ENCODE measurements at regions not wholly inside any gene's neighbourhood (a gene's known extent, or its start where the extent isn't known, plus 50 kb on each side); places are given as distances from the start of the nearest gene placed in this dataset.

GRCh38 chr21:33152732-33153130, 77.0 kb upstream of the IFNAR2 start:
- no peak overlapping the region for H3K27ac ChIP-seq (ENCODE audit: low read depth, low read length)
- CTCF ChIA-PET, result interaction anchor here (1.5 kb wide), 1 partner anchor 25 kb away, joined by 3 read pairs; no protein-coding TSS in a partner anchor
- H3K9me3 ChIP-seq (ENCODE audit: control insufficient read depth, insufficient read depth, low read length), result no peaks in the 10 kb centered on the region
- DNase-seq (ENCODE audit: low read depth, low spot score), result no peak
- H3K27me3 ChIP-seq (ENCODE audit: control insufficient read depth, insufficient read depth, low read length), result peaks cover 27% of the 10 kb centered on the region
- H3K4me3 ChIP-seq (ENCODE audit: low read depth, low read length), result no peak overlapping the region
- POLR2A ChIA-PET, result no interaction called here
- TF ChIP-seq, protein P1, sequence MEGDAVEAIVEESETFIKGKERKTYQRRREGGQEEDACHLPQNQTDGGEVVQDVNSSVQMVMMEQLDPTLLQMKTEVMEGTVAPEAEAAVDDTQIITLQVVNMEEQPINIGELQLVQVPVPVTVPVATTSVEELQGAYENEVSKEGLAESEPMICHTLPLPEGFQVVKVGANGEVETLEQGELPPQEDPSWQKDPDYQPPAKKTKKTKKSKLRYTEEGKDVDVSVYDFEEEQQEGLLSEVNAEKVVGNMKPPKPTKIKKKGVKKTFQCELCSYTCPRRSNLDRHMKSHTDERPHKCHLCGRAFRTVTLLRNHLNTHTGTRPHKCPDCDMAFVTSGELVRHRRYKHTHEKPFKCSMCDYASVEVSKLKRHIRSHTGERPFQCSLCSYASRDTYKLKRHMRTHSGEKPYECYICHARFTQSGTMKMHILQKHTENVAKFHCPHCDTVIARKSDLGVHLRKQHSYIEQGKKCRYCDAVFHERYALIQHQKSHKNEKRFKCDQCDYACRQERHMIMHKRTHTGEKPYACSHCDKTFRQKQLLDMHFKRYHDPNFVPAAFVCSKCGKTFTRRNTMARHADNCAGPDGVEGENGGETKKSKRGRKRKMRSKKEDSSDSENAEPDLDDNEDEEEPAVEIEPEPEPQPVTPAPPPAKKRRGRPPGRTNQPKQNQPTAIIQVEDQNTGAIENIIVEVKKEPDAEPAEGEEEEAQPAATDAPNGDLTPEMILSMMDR (IDR thresholded peaks at IDR 0.05; ENCODE audit: low read depth, low read length), result no peak

DNA sequence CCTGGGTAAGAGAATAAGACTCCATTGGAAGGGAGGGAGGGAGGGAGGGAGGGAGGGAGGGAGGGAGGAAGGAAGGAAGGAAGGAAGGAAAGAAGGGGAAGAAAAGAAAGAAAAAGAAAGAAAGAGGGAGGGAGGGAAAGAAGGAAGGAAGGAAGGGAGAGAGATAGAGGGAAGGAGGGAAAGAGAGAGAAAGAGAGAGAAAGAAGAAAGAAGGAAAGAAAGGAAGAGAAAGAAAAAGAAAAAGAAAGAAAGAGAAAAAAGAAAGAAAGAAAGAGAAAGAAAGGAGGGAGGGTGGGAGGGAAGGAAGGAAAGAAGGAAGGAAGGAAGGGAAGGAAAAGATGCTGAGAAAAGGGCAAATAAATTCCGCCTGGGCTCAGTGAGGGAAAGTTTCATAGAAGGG, 74.7 kb upstream of the IFNAR2 start:
- no peaks in the 10 kb centered on the region for H3K9me3 ChIP-seq (ENCODE audit: control insufficient read depth, insufficient read depth, low read length)
- ChIA-PET CTCF (no interaction called here), POLR2A (no interaction called here)
- no peak for DNase-seq (ENCODE audit: low read depth, low spot score)
- peaks cover 16% of the 10 kb centered on the region for H3K27me3 ChIP-seq (ENCODE audit: control insufficient read depth, insufficient read depth, low read length)
- H3K4me3 ChIP-seq (ENCODE audit: low read depth, low read length), result no peak overlapping the region
- TF ChIP-seq, protein P1 (IDR thresholded peaks at IDR 0.05; ENCODE audit: low read depth, low read length), result no peak
- no peak overlapping the region for H3K27ac ChIP-seq (ENCODE audit: low read depth, low read length)

DNA sequence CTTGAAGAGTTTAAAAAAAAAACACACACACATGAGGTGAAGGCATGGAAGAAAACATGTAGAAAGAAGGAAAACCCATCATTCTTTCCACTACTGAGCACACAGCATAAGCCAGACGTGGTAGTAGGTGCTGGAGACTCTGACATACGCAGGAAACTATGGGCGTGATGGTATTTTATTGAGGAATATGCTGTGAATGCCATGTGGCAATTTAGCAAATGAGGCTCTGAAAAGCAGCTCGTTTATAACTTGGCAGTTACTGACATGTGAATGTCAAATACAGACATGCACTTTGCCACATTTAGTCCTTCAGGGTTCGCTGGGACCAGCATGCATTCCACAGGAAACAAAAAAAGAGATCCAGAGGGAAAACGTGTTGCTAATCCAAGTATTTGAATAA, 74.3 kb upstream of the IFNAR2 start:
- no peak overlapping the region for H3K27ac ChIP-seq (ENCODE audit: low read depth, low read length)
- CTCF ChIA-PET, result no interaction called here
- H3K9me3 ChIP-seq (ENCODE audit: control insufficient read depth, insufficient read depth, low read length), result no peaks in the 10 kb centered on the region
- H3K27me3 ChIP-seq (ENCODE audit: control insufficient read depth, insufficient read depth, low read length), result peaks cover 15% of the 10 kb centered on the region
- TF ChIP-seq, protein P1 (IDR thresholded peaks at IDR 0.05; ENCODE audit: low read depth, low read length), result no peak
- no peak overlapping the region for H3K4me3 ChIP-seq (ENCODE audit: low read depth, low read length)
- no peak for DNase-seq (ENCODE audit: low read depth, low spot score)
- POLR2A ChIA-PET, result no interaction called here

DNA sequence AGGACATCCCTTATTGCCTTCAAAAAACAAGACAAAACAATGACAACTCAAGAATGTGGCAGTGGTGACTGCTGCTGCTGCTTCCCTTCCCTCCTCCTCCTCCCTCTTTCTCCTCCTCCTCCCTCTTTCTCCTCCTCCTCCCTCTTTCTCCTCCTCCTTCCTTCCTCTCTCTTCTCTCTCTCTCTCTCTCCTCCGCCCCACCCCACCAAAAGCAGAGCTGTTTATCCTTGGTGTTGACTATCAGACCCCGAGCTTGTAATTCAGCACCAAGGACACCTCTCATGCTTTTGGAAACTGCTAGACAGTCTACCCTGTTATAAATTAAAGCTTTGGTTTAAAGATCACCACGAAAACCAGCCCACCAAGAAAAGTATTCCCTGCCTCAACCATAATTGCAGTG, 72.4 kb upstream of the IFNAR2 start:
- TF ChIP-seq, protein P1 (IDR thresholded peaks at IDR 0.05; ENCODE audit: low read depth, low read length), result no peak
- Histone ChIP-seq H3K4me3 (ENCODE audit: low read depth, low read length) (no peak overlapping the region), H3K27me3 (ENCODE audit: control insufficient read depth, insufficient read depth, low read length) (peaks cover 10% of the 10 kb centered on the region), H3K9me3 (ENCODE audit: control insufficient read depth, insufficient read depth, low read length) (no peaks in the 10 kb centered on the region), H3K27ac (ENCODE audit: low read depth, low read length) (no peak overlapping the region)
- ChIA-PET CTCF (no interaction called here), POLR2A (no interaction called here)
- no peak for DNase-seq (ENCODE audit: low read depth, low spot score)

DNA sequence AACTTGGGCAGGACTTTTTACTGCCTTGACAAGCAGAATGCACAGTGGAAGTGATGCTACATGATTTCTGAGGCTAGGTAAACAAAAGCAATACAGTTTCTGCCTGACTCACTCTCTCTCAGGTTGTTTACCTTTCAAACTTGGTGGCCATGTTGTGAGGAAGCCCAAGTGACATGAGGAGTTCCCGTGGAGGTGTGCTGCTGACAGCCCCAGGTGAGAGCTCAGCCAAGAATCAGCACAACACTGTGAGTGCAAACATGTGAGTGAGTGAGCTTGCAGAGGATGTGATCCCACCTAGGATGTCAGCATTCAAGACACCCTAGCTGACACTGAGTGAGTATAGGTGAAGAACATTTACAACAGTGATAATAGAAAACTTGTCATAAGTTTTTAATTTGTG, 71.1 kb upstream of the IFNAR2 start:
- peaks cover 5% of the 10 kb centered on the region for H3K27me3 ChIP-seq (ENCODE audit: control insufficient read depth, insufficient read depth, low read length)
- H3K9me3 ChIP-seq (ENCODE audit: control insufficient read depth, insufficient read depth, low read length), result no peaks in the 10 kb centered on the region
- CTCF ChIA-PET, result no interaction called here
- H3K27ac ChIP-seq (ENCODE audit: low read depth, low read length), result no peak overlapping the region
- DNase-seq (ENCODE audit: low read depth, low spot score), result no peak
- POLR2A ChIA-PET, result no interaction called here
- TF ChIP-seq, protein P1 (IDR thresholded peaks at IDR 0.05; ENCODE audit: low read depth, low read length), result no peak
- H3K4me3 ChIP-seq (ENCODE audit: low read depth, low read length), result no peak overlapping the region

Data from AG04450 (cell line).